Liver (tissue), 3 donors: ENCODE measurements at regions not wholly inside any gene's neighbourhood (a gene's known extent, or its start where the extent isn't known, plus 50 kb on each side); places are given as distances from the start of the nearest gene placed in this dataset.

Source experiments
- EGR1 ChIP-seq, 2 donors: IDR thresholded peaks; 2 replicates each; pipeline ENCODE4 v1.6.1; 2016 to 2018; ENCODE audit warnings: antibody characterized with exemption in 2 of 2, low read depth in 2 of 2
- FOXA1 ChIP-seq: IDR thresholded peaks from 2 replicates; pipeline ENCODE4 v1.6.1; 2016; ENCODE audit warnings: antibody characterized with exemption
- RAD21 ChIP-seq, 2 donors: IDR thresholded peaks; 2 replicates each; pipeline ENCODE4 v1.6.1; 2016; ENCODE audit warnings: antibody characterized with exemption in 2 of 2, mild to moderate bottlenecking in 2 of 2
- RXRA ChIP-seq, 2 donors: IDR thresholded peaks; 2 replicates each; pipeline ENCODE4 v1.6.1; 2017 to 2018; ENCODE audit warnings: antibody characterized with exemption in 2 of 2, mild to moderate bottlenecking in 1 of 2
- TF ChIP-seq, protein P1 (sequence below): IDR thresholded peaks from 2 replicates; pipeline ENCODE4 v1.6.1; 2016; ENCODE audit warnings: antibody characterized with exemption
- TF ChIP-seq, protein P2 (sequence below): fragments of 150-350 bp; IDR thresholded peaks from 2 replicates; pipeline ENCODE4 v1.5.1; 2017; ENCODE audit warnings: improper control_type of control experiment, low read depth, low read length; ENCODE audit not compliant: missing input control
- TF ChIP-seq, protein P3 (sequence below): IDR thresholded peaks from 2 replicates; pipeline ENCODE4 v1.6.1; 2016; ENCODE audit warnings: antibody characterized with exemption, mild to moderate bottlenecking
- donor health status: healthy.
- donor health status: healthy.

DNA sequence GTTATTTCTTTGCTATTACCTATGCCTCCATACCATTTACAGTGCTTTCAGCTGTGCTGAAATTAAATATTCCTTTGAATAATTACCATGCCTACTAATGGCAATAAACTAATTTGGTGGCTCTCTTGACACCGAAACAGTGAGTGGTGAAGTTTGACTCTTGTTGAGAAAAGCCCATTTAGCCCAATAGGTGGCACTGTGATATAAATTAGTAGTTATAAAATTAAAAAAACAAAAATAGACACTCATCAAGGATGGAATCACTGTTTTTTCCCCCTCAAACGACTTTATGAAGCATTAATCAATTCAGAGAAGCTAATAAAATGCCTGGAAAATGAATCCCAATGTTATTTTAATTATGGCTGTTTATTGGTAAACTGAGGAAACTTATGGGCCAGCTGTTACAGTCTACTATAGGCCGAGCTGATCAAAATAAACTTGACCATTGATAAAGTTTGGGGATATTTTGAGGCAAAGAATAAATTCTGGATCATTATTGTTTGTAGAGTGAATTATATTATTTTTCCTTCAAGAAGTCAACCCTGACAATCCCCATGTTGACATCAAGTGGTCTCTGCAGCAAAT, 339.6 kb downstream of the TRIB2 start:
- TF ChIP-seq EGR1 (IDR thresholded peaks at IDR 0.05; ENCODE audit: low read depth in 2 of 2) (no peak), FOXA1 (no peak), RXRA (IDR thresholded peaks at IDR 0.05) (no peak), RAD21 (IDR thresholded peaks at IDR 0.05) (peak; percentile 75 to 81)
- TF ChIP-seq, protein P1, sequence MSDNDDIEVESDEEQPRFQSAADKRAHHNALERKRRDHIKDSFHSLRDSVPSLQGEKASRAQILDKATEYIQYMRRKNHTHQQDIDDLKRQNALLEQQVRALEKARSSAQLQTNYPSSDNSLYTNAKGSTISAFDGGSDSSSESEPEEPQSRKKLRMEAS = no peak
- TF ChIP-seq, protein P2, sequence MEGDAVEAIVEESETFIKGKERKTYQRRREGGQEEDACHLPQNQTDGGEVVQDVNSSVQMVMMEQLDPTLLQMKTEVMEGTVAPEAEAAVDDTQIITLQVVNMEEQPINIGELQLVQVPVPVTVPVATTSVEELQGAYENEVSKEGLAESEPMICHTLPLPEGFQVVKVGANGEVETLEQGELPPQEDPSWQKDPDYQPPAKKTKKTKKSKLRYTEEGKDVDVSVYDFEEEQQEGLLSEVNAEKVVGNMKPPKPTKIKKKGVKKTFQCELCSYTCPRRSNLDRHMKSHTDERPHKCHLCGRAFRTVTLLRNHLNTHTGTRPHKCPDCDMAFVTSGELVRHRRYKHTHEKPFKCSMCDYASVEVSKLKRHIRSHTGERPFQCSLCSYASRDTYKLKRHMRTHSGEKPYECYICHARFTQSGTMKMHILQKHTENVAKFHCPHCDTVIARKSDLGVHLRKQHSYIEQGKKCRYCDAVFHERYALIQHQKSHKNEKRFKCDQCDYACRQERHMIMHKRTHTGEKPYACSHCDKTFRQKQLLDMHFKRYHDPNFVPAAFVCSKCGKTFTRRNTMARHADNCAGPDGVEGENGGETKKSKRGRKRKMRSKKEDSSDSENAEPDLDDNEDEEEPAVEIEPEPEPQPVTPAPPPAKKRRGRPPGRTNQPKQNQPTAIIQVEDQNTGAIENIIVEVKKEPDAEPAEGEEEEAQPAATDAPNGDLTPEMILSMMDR = peak; percentile 50
- TF ChIP-seq, protein P3, sequence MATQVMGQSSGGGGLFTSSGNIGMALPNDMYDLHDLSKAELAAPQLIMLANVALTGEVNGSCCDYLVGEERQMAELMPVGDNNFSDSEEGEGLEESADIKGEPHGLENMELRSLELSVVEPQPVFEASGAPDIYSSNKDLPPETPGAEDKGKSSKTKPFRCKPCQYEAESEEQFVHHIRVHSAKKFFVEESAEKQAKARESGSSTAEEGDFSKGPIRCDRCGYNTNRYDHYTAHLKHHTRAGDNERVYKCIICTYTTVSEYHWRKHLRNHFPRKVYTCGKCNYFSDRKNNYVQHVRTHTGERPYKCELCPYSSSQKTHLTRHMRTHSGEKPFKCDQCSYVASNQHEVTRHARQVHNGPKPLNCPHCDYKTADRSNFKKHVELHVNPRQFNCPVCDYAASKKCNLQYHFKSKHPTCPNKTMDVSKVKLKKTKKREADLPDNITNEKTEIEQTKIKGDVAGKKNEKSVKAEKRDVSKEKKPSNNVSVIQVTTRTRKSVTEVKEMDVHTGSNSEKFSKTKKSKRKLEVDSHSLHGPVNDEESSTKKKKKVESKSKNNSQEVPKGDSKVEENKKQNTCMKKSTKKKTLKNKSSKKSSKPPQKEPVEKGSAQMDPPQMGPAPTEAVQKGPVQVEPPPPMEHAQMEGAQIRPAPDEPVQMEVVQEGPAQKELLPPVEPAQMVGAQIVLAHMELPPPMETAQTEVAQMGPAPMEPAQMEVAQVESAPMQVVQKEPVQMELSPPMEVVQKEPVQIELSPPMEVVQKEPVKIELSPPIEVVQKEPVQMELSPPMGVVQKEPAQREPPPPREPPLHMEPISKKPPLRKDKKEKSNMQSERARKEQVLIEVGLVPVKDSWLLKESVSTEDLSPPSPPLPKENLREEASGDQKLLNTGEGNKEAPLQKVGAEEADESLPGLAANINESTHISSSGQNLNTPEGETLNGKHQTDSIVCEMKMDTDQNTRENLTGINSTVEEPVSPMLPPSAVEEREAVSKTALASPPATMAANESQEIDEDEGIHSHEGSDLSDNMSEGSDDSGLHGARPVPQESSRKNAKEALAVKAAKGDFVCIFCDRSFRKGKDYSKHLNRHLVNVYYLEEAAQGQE = no peak
